CD4-positive, CD25-positive, alpha-beta regulatory T cell (primary cell): ENCODE measurements at regions not wholly inside any gene's neighbourhood (a gene's known extent, or its start where the extent isn't known, plus 50 kb on each side); places are given as distances from the start of the nearest gene placed in this dataset.

ENCODE experiments used
- ATAC-seq, 2 donors: fragments of 150-1000 bp; cut with Tn5 transposase; one replicate each; pipeline ENCODE4 v1.10.0; 2021; ENCODE audit warnings: low read depth in 2 of 2, moderate number of reproducible peaks in 2 of 2, moderate library complexity in 1 of 2
- DNase-seq, 3 donors: peaks; one replicate each; pipeline versions ENCODE4 v3.0.0 to v3.0.0-alpha.2; 2012 to 2022; ENCODE audit warnings: mixed read lengths in 1 of 3
- H3K27ac ChIP-seq: one replicate; pipeline ENCODE4 v1.7.0; 2013; ENCODE audit warnings: mild to moderate bottlenecking, low read length; ENCODE audit not compliant: insufficient read depth, poor library complexity, severe bottlenecking
- H3K27me3 ChIP-seq: one replicate; pipeline ENCODE4 v1.7.0; 2013; ENCODE audit warnings: low read length; ENCODE audit not compliant: control insufficient read depth, insufficient read depth
- H3K36me3 ChIP-seq: one replicate; pipeline ENCODE4 v1.7.0; 2013; ENCODE audit warnings: mild to moderate bottlenecking, low read length, moderate library complexity; ENCODE audit not compliant: control insufficient read depth, insufficient read depth
- H3K4me1 ChIP-seq: 2 replicates; pipeline ENCODE4 v1.7.0; 2013; ENCODE audit warnings: mild to moderate bottlenecking, low read length; ENCODE audit not compliant: insufficient read depth, control insufficient read depth, poor library complexity, severe bottlenecking
- H3K4me3 ChIP-seq: one replicate; pipeline ENCODE4 v1.7.0; 2013; ENCODE audit warnings: low read depth, mild to moderate bottlenecking, low read length, moderate library complexity
- H3K9me3 ChIP-seq, 2 experiments: 1 replicate in 1 of 2; 2 replicates in 1 of 2; pipeline ENCODE4 v1.7.0; 2013; ENCODE audit warnings: low read length in 2 of 2, mild to moderate bottlenecking in 1 of 2, moderate library complexity in 1 of 2; ENCODE audit not compliant: control insufficient read depth in 2 of 2
- H3K27ac Mint-ChIP-seq, 3 donors: one replicate each; pipeline ENCODE4 v1.8.0; 2020 to 2022; ENCODE audit warnings: mild to moderate bottlenecking in 3 of 3, mixed read lengths in 3 of 3, moderate library complexity in 2 of 3
- H3K27me3 Mint-ChIP-seq: one replicate; pipeline ENCODE4 v1.8.0; 2022; ENCODE audit warnings: mild to moderate bottlenecking, mixed read lengths
- H3K36me3 Mint-ChIP-seq: one replicate; pipeline ENCODE4 v1.8.0; 2020; ENCODE audit warnings: mixed read lengths
- H3K4me1 Mint-ChIP-seq, 4 donors: one replicate each; pipeline ENCODE4 v1.8.0; 2020 to 2022; ENCODE audit warnings: mixed read lengths in 4 of 4, mild to moderate bottlenecking in 1 of 4
- H3K4me3 Mint-ChIP-seq, 4 donors: one replicate each; pipeline ENCODE4 v1.8.0; 2020 to 2022; ENCODE audit warnings: mild to moderate bottlenecking in 4 of 4, mixed read lengths in 4 of 4, moderate library complexity in 3 of 4
- H3K9me3 Mint-ChIP-seq, 7 donors: one replicate each; pipeline ENCODE4 v1.8.0; 2020 to 2022; ENCODE audit warnings: mixed read lengths in 7 of 7, mild to moderate bottlenecking in 3 of 7, moderate library complexity in 2 of 7

DNA sequence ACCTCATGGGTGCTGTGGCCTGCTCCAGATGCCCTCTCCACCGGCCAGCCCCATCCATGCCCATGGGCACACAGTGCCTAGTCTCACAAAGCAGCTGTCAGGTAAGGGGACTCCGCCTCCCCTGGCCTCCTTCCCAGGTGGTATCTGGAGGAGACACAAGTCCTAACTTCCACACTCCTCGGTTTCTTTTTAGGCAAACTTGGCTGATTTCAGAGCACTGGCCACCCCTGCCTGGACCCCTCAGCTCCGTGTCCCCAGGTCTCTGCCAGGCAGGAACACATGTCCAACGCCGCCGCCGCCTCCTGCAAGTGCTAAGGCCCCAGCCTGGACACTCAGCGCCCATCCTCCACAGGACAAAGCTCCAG lies 324.1 kb upstream of the DIO3 start:
- Mint-ChIP-seq H3K9me3 (peaks cover 0 to 2% (median 0%) of the 10 kb centered on the region in 7 donors), H3K4me1 (no peaks in the 10 kb centered on the region), H3K36me3 (no peaks in the 10 kb centered on the region), H3K27me3 (peaks cover 4% of the 10 kb centered on the region), H3K27ac (no peak overlapping the region), H3K4me3 (no peak overlapping the region)
- ATAC-seq (no peak), DNase-seq (no peak)
- H3K4me3 ChIP-seq = no peak overlapping the region
- H3K9me3 ChIP-seq = no peaks in the 10 kb centered on the region
- no peaks in the 10 kb centered on the region for H3K27me3 ChIP-seq
- H3K4me1 ChIP-seq = no peaks in the 10 kb centered on the region
- no peak overlapping the region for H3K27ac ChIP-seq
- no peaks in the 10 kb centered on the region for H3K36me3 ChIP-seq

DNA sequence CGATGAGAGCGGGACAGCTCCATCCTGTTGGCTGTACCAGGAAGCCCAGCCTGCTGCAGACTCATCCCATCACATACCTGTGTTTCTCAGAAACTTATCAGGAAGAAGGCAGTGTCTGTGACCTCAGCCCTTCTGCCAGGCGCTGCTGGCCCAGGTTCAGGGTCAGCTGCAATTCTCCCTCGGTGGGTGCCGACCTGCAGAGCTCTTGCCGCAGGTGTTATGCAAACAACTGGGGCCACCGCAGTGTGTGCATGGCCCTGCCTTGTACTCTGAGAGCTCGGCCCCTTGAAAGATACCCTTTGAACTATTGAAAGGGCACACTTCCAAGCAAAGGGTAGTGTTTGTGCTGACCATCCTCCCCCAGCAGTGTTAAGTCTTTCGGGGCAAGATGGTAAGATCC lies 322.2 kb upstream of the DIO3 start:
- H3K4me3 ChIP-seq = no peak overlapping the region
- H3K27me3 ChIP-seq = no peaks in the 10 kb centered on the region
- no peak for DNase-seq
- Mint-ChIP-seq H3K36me3 (no peaks in the 10 kb centered on the region), H3K4me1 (no peaks in the 10 kb centered on the region), H3K27me3 (peaks cover 3% of the 10 kb centered on the region), H3K27ac (no peak overlapping the region), H3K4me3 (no peak overlapping the region), H3K9me3 (peaks cover 0 to 2% (median 0%) of the 10 kb centered on the region in 7 donors)
- ATAC-seq = no peak
- no peaks in the 10 kb centered on the region for H3K4me1 ChIP-seq
- H3K27ac ChIP-seq = no peak overlapping the region
- no peaks in the 10 kb centered on the region for H3K9me3 ChIP-seq
- H3K36me3 ChIP-seq = no peaks in the 10 kb centered on the region

DNA sequence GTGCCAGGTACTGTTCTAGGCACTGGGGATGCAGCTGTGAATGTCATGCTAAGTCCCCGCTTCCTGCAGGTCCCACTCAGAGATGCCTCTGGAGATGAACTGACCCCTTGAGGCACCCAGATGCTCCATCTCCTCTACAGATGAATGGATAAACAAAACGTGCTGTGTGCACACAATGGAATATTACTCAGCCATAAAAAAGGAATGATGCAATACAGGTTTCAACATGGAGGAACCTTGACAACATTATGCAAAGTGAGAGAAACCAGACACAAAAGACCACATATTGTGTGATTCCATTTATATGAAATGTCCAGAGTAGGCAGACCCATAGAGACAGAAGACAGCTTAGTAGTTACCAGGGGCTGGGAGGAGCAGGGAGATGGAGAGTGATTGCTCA lies 320.1 kb upstream of the DIO3 start:
- ATAC-seq (no peak), DNase-seq (no peak)
- H3K9me3 ChIP-seq = peaks cover 0 to 2% of the 10 kb centered on the region in 2 experiments
- no peak overlapping the region for H3K27ac Mint-ChIP-seq
- H3K9me3 Mint-ChIP-seq = peaks cover 0 to 2% (median 0%) of the 10 kb centered on the region in 7 donors
- no peaks in the 10 kb centered on the region for H3K36me3 Mint-ChIP-seq
- no peaks in the 10 kb centered on the region for H3K36me3 ChIP-seq
- H3K4me1 Mint-ChIP-seq = no peaks in the 10 kb centered on the region
- no peaks in the 10 kb centered on the region for H3K4me1 ChIP-seq
- no peak overlapping the region for H3K27ac ChIP-seq
- no peak overlapping the region for H3K4me3 Mint-ChIP-seq
- H3K27me3 Mint-ChIP-seq = no peaks in the 10 kb centered on the region
- no peak overlapping the region for H3K4me3 ChIP-seq
- H3K27me3 ChIP-seq = no peaks in the 10 kb centered on the region

DNA sequence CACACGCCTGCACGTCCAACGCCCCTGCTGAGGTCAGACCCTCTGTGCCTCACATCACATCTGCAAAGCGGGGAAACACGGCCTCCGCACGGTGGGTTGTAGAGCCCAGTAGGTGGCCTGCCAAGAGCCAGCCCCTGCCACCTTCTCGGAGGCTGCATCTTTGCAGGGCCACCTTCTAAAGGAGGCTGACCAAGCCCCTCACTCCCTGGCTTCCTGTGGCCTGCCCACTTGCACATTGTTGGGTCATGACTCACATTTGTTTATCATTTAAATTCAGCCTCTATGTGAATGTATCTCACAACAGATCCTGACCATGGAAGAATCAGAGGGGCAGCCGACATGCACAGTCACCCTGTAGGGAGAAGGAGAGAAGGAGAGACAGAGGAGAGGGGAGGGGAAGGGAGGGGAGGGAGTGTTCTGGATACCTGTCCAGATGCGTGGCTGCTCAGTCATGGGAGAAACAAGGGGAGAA lies 319.5 kb upstream of the DIO3 start:
- ATAC-seq (no peak), DNase-seq (no peak)
- Mint-ChIP-seq H3K36me3 (no peaks in the 10 kb centered on the region), H3K27me3 (no peaks in the 10 kb centered on the region), H3K27ac (no peak overlapping the region), H3K4me1 (no peaks in the 10 kb centered on the region), H3K9me3 (peaks cover 0 to 2% (median 0%) of the 10 kb centered on the region in 7 donors), H3K4me3 (no peak overlapping the region)
- Histone ChIP-seq H3K27me3 (no peaks in the 10 kb centered on the region), H3K27ac (no peak overlapping the region), H3K9me3 (peaks cover 0 to 2% of the 10 kb centered on the region in 2 experiments), H3K4me1 (no peaks in the 10 kb centered on the region), H3K4me3 (no peak overlapping the region), H3K36me3 (no peaks in the 10 kb centered on the region)

GRCh38 chr14:101242442-101243385 lies 318.6 kb upstream of the DIO3 start:
- ATAC-seq = no peak
- Histone ChIP-seq H3K36me3 (no peaks in the 10 kb centered on the region), H3K4me3 (no peak overlapping the region), H3K27ac (no peak overlapping the region), H3K27me3 (no peaks in the 10 kb centered on the region), H3K9me3 (peaks cover 0 to 2% of the 10 kb centered on the region in 2 experiments), H3K4me1 (no peaks in the 10 kb centered on the region)
- H3K4me3 Mint-ChIP-seq = no peak overlapping the region
- no peaks in the 10 kb centered on the region for H3K27me3 Mint-ChIP-seq
- H3K27ac Mint-ChIP-seq = no peak overlapping the region
- no peak for DNase-seq
- no peaks in the 10 kb centered on the region for H3K4me1 Mint-ChIP-seq
- peaks cover 0 to 2% (median 0%) of the 10 kb centered on the region in 7 donors for H3K9me3 Mint-ChIP-seq
- no peaks in the 10 kb centered on the region for H3K36me3 Mint-ChIP-seq

DNA sequence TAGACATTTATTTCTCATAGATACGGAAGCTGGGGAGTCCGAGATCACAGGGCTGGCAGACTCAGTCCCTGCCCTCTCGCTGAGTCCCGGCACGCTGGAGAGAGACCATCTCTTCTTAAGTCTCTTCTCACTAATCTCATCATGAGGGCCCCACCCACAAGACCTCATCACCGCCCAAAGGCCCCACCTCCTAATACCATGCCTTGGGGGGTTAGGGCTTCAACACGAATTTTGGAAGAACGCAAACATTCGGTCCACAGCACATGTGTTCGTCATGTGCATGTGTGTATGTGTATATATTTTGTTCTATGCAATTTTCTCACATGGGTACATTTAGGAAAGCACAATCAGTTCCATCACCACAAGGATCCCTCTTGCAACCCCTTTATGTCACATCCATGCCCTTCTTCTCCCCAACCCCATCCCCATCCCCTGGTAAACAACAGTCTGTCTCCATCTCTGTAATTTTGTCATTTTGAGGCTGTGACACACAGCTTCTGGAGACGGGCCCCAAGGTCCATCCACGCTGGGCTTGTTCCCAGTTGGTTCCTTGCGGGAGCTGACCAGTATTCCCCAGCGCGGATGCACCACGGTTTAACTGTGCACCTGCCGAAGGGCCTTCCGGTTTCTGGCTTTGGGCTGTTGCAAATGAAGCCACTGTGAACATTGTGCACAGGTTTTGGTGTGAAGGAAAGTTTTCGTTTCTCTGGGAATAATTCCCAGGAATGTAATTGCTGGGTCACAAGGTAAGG lies 317.5 kb upstream of the DIO3 start:
- no peaks in the 10 kb centered on the region for H3K36me3 Mint-ChIP-seq
- DNase-seq (no peak), ATAC-seq (no peak)
- no peak overlapping the region for H3K27ac Mint-ChIP-seq
- Histone ChIP-seq H3K36me3 (no peaks in the 10 kb centered on the region), H3K4me3 (no peak overlapping the region), H3K27me3 (no peaks in the 10 kb centered on the region), H3K9me3 (peaks cover 0 to 2% of the 10 kb centered on the region in 2 experiments), H3K27ac (no peak overlapping the region), H3K4me1 (no peaks in the 10 kb centered on the region)
- H3K4me1 Mint-ChIP-seq = no peaks in the 10 kb centered on the region
- no peak overlapping the region for H3K4me3 Mint-ChIP-seq
- peaks cover 0 to 2% (median 0%) of the 10 kb centered on the region in 7 donors for H3K9me3 Mint-ChIP-seq
- H3K27me3 Mint-ChIP-seq = no peaks in the 10 kb centered on the region

- DNase-seq (no peak), ATAC-seq (no peak)
- peaks cover 0 to 2% of the 10 kb centered on the region in 2 experiments for H3K9me3 ChIP-seq
- H3K27ac ChIP-seq = no peak overlapping the region
- Mint-ChIP-seq H3K4me1 (peaks cover 0 to 6% (median 2%) of the 10 kb centered on the region in 4 donors), H3K4me3 (no peak overlapping the region), H3K27me3 (no peaks in the 10 kb centered on the region), H3K27ac (no peak overlapping the region), H3K36me3 (no peaks in the 10 kb centered on the region), H3K9me3 (peaks cover 0 to 2% (median 0%) of the 10 kb centered on the region in 7 donors)
- H3K4me3 ChIP-seq = no peak overlapping the region
- H3K4me1 ChIP-seq = no peaks in the 10 kb centered on the region
- no peaks in the 10 kb centered on the region for H3K27me3 ChIP-seq
- no peaks in the 10 kb centered on the region for H3K36me3 ChIP-seq
These were observed 314.1 kb upstream of the DIO3 start for GRCh38 chr14:101246894-101247841.
